Suprapubic skin (tissue), 4 donors: ENCODE measurements at regions not wholly inside any gene's neighbourhood (a gene's known extent, or its start where the extent isn't known, plus 50 kb on each side); places are given as distances from the start of the nearest gene placed in this dataset.
"Not testable (repeated sequence)": the region's sequence is repeated elsewhere in the genome, so short reads cannot be mapped to it uniquely, and the experiment has no call there.

Source experiments
- DNase-seq, 2 donors: peaks; one replicate each; pipeline ENCODE4 v3.0.0-alpha.2; 2019; ENCODE audit warnings: low spot score in 2 of 2
- H3K27ac ChIP-seq: fragments of 200-600 bp; sonication (generic); one replicate; pipeline ENCODE4 v1.5.1; 2019
- H3K27me3 ChIP-seq: fragments of 200-600 bp; sonication (generic); one replicate; pipeline ENCODE4 v1.5.1; 2019
- H3K36me3 ChIP-seq: fragments of 200-600 bp; sonication (generic); one replicate; pipeline ENCODE4 v1.5.1; 2019
- H3K4me1 ChIP-seq: fragments of 200-600 bp; sonication (generic); one replicate; pipeline ENCODE4 v1.5.1; 2019
- H3K4me3 ChIP-seq: fragments of 200-600 bp; sonication (generic); one replicate; pipeline ENCODE4 v1.5.1; 2019; ENCODE audit warnings: mild to moderate bottlenecking
- H3K9me3 ChIP-seq: fragments of 200-600 bp; sonication (generic); one replicate; pipeline ENCODE4 v1.5.1; 2019
- EP300 ChIP-seq: sonication (generic); formaldehyde crosslinking; IDR thresholded peaks from one replicate; pipeline ENCODE4 v1.6.1; 2017; ENCODE audit warnings: antibody characterized with exemption
- POLR2A ChIP-seq, 2 donors: fragments of 450-650 bp; IDR thresholded peaks; one replicate each; pipeline ENCODE4 v1.6.1; 2017; ENCODE audit warnings: antibody characterized with exemption in 2 of 2, mild to moderate bottlenecking in 2 of 2, moderate library complexity in 2 of 2
- POLR2AphosphoS5 ChIP-seq, 3 donors: sonication (generic); formaldehyde crosslinking; IDR thresholded peaks; one replicate each; pipeline ENCODE4 v1.6.1; 2017; ENCODE audit warnings: antibody characterized with exemption in 3 of 3
- WGBS: methylation state at CpG from one replicate; pipeline ENCODE4 v1.1.5; 2018; 5-methylcytosine and 5-hydroxymethylcytosine counted together
- TF ChIP-seq, protein P1 (sequence below), 2 donors: fragments of 200-600 bp in 1 of 2; fragments of 450-650 bp in 1 of 2; sonication (generic) in 1 of 2; IDR thresholded peaks; one replicate each; pipeline ENCODE4 v1.5.1; 2016 to 2019; ENCODE audit warnings: antibody characterized with exemption in 2 of 2, mild to moderate bottlenecking in 1 of 2, moderate library complexity in 1 of 2

DNA sequence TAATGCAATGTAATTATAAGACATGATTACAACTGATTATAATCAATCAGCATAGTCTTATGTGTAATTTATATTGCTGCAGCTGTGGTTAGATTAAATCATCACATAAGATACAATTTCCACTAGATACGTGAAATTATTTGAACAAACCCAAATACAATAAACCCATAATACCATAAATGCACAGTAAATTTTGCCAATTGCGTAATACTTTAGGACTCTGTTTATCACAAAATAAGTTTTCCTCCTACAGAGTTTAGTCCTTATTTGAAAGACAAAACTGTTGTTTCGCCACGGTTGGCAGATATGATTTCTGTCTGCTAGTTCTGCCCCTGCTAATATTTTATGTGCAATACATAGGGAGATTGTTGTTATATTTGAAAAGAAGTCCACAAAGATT, 895.9 kb upstream of the ADGRL4 start:
- no peaks in the 10 kb centered on the region for H3K4me1 ChIP-seq
- no peak overlapping the region for H3K4me3 ChIP-seq
- peaks cover 3% of the 10 kb centered on the region for H3K9me3 ChIP-seq
- 93% methylated on average over 4 of the region's 4 CpGs for WGBS
- H3K27ac ChIP-seq: no peak overlapping the region
- no peak for TF ChIP-seq POLR2AphosphoS5 (IDR thresholded peaks at IDR 0.05)
- TF ChIP-seq, protein P1, sequence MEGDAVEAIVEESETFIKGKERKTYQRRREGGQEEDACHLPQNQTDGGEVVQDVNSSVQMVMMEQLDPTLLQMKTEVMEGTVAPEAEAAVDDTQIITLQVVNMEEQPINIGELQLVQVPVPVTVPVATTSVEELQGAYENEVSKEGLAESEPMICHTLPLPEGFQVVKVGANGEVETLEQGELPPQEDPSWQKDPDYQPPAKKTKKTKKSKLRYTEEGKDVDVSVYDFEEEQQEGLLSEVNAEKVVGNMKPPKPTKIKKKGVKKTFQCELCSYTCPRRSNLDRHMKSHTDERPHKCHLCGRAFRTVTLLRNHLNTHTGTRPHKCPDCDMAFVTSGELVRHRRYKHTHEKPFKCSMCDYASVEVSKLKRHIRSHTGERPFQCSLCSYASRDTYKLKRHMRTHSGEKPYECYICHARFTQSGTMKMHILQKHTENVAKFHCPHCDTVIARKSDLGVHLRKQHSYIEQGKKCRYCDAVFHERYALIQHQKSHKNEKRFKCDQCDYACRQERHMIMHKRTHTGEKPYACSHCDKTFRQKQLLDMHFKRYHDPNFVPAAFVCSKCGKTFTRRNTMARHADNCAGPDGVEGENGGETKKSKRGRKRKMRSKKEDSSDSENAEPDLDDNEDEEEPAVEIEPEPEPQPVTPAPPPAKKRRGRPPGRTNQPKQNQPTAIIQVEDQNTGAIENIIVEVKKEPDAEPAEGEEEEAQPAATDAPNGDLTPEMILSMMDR (IDR thresholded peaks at IDR 0.05): no peak
- H3K27me3 ChIP-seq: no peaks in the 10 kb centered on the region
- H3K36me3 ChIP-seq: no peaks in the 10 kb centered on the region
- no peak for DNase-seq

DNA sequence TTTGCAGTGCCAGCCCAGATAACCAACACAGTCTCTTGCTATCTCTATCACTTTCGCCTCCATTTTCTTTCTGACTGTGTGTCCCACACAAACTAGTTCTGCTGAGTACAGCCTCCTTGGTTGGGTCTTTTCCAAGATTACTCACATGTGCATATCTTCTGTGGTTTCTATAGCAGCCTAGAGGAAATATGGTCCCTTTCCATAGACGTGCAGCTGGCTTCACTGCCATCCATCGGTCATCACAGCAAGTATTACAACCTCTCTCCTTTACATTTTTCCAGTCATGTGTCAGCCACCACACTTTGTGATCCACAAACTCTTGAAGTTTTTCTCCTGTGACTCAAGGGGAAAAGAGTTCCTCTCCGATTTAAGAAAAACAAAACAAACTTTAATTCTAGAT, 893.4 kb upstream of the ADGRL4 start:
- Histone ChIP-seq H3K27ac (no peak overlapping the region), H3K36me3 (no peaks in the 10 kb centered on the region), H3K4me3 (no peak overlapping the region), H3K27me3 (no peaks in the 10 kb centered on the region), H3K9me3 (no peaks in the 10 kb centered on the region), H3K4me1 (no peaks in the 10 kb centered on the region)
- TF ChIP-seq, protein P1 (IDR thresholded peaks at IDR 0.05): no peak
- WGBS: 68% methylated on average over 4 of the region's 4 CpGs
- no peak for DNase-seq

- Histone ChIP-seq H3K36me3 (no peaks in the 10 kb centered on the region), H3K9me3 (peaks cover under 1% of the 10 kb centered on the region), H3K27ac (no peak overlapping the region), H3K27me3 (no peaks in the 10 kb centered on the region), H3K4me1 (no peaks in the 10 kb centered on the region), H3K4me3 (no peak overlapping the region)
- no peak for TF ChIP-seq POLR2AphosphoS5 (IDR thresholded peaks at IDR 0.05)
- TF ChIP-seq, protein P1 (IDR thresholded peaks at IDR 0.05): no peak
- TF ChIP-seq EP300: no peak
- no peak for TF ChIP-seq POLR2A (IDR thresholded peaks at IDR 0.05)
- DNase-seq: no peak
- 94% methylated on average over 2 of the region's 2 CpGs for WGBS
Observed at GRCh38 chr1:79896140-79896539, 889.6 kb upstream of the ADGRL4 start.

DNA sequence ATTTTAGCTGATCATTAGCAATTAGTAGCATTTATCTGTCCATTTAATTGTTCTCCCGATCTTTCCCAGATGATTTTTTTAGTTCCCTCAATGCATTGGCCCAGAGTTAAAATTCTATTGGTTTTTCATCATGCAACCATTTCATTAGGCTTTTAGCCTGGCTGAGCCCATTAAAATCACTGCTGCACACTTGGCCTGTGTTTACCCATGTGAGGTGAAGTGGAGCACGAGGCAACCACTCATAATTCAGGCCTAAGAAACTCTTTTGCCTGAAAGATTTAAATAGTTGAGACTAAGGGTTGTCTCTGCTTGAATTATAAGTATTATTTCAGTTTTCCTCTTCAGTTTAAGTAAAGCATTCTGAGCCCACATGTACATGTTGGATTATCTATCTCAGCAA, 889.0 kb upstream of the ADGRL4 start:
- Histone ChIP-seq H3K4me1 (no peaks in the 10 kb centered on the region), H3K4me3 (no peak overlapping the region), H3K27ac (no peak overlapping the region), H3K9me3 (peaks cover 5% of the 10 kb centered on the region), H3K36me3 (no peaks in the 10 kb centered on the region), H3K27me3 (no peaks in the 10 kb centered on the region)
- TF ChIP-seq, protein P1 (IDR thresholded peaks at IDR 0.05): no peak
- TF ChIP-seq EP300: no peak
- no peak for TF ChIP-seq POLR2A (IDR thresholded peaks at IDR 0.05)
- no peak for TF ChIP-seq POLR2AphosphoS5 (IDR thresholded peaks at IDR 0.05)
- 77% methylated on average over 2 of the region's 2 CpGs for WGBS
- DNase-seq: no peak

DNA sequence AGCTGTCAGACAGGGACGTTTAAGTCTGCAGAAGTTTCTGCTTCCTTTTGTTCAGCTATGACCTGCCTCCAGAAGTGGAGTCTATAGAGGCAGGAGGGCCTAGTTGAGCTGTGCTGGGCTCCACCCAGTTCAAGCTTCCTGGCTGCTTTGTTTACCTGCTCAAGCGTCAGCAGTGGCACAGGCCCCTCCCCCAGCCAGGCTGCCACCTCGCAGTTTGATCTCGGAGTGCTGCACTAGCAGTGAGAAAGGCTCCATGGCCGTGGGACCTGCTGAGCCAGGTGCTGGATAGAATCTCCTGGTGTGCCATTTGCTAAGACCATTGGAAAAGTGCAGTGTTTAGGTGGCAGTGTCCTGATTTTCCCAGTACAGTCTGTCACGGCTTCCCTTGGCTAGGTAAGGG, 887.6 kb upstream of the ADGRL4 start:
- WGBS: 83% methylated on average over 5 of the region's 6 CpGs
- H3K4me1 ChIP-seq, H3K4me3 ChIP-seq, DNase-seq, H3K27ac ChIP-seq, H3K36me3 ChIP-seq, H3K9me3 ChIP-seq, H3K27me3 ChIP-seq: not testable (repeated sequence)

- no peaks in the 10 kb centered on the region for H3K36me3 ChIP-seq
Observed at GRCh38 chr1:79887059-79887458, 880.5 kb upstream of the ADGRL4 start.

More at GRCh38 chr1:79887059-79887458, 880.5 kb upstream of the ADGRL4 start:
- Histone ChIP-seq H3K27ac (no peak overlapping the region), H3K9me3 (peaks cover 5% of the 10 kb centered on the region), H3K27me3 (no peaks in the 10 kb centered on the region), H3K4me3 (no peak overlapping the region), H3K4me1 (no peaks in the 10 kb centered on the region)
- DNase-seq: no peak
- no peak for TF ChIP-seq POLR2AphosphoS5 (IDR thresholded peaks at IDR 0.05)
- TF ChIP-seq, protein P1 (IDR thresholded peaks at IDR 0.05): no peak
- TF ChIP-seq EP300: no peak
- TF ChIP-seq POLR2A (IDR thresholded peaks at IDR 0.05): no peak
